Fibroblast of lung (primary cell): ENCODE measurements at regions not wholly inside any gene's neighbourhood (a gene's known extent, or its start where the extent isn't known, plus 50 kb on each side); places are given as distances from the start of the nearest gene placed in this dataset.

Source experiments
- DNase-seq, 2 donors: peaks; one replicate each; pipeline versions ENCODE4 v3.0.0 to v3.0.0-alpha.2; 2010; ENCODE audit warnings: low read depth in 2 of 2
- H2AFZ ChIP-seq: 2 replicates; pipeline ENCODE4 v1.5.1; 2012; ENCODE audit warnings: low read length, control low read depth, inconsistent platforms
- H3K27ac ChIP-seq: 2 replicates; pipeline ENCODE4 v1.5.1; 2011; ENCODE audit warnings: low read length, control low read depth; ENCODE audit not compliant: insufficient read depth
- H3K27me3 ChIP-seq: 2 replicates; pipeline ENCODE4 v1.5.1; 2011; ENCODE audit warnings: mild to moderate bottlenecking, low read length; ENCODE audit not compliant: control insufficient read depth, insufficient read depth
- H3K36me3 ChIP-seq: 2 replicates; pipeline ENCODE4 v1.5.1; 2011; ENCODE audit warnings: low read length; ENCODE audit not compliant: control insufficient read depth, insufficient read depth
- H3K4me1 ChIP-seq: 2 replicates; pipeline ENCODE4 v1.5.1; 2011; ENCODE audit warnings: low read length; ENCODE audit not compliant: control insufficient read depth, insufficient read depth; ENCODE audit errors: extremely low read depth
- H3K4me2 ChIP-seq: 2 replicates; pipeline ENCODE4 v1.5.1; 2011; ENCODE audit warnings: low read length, control low read depth; ENCODE audit not compliant: insufficient read depth; ENCODE audit errors: extremely low read depth
- H3K4me3 ChIP-seq, 4 experiments: fragments of 200-600 bp in 1 of 4; sonication (generic) in 1 of 4; replicated peaks in 1 of 4; 2 replicates each; pipeline ENCODE4 v1.5.1; 2011 to 2016; ENCODE audit warnings: low read length in 4 of 4, low read depth in 3 of 4, mild to moderate bottlenecking in 3 of 4, control low read depth in 2 of 4, inconsistent platforms in 1 of 4, mixed read lengths in 1 of 4; ENCODE audit not compliant: insufficient read depth in 1 of 4; ENCODE audit errors: control extremely low read depth in 1 of 4
- H3K79me2 ChIP-seq: 2 replicates; pipeline ENCODE4 v1.5.1; 2012; ENCODE audit warnings: mild to moderate bottlenecking, low read length, inconsistent platforms; ENCODE audit not compliant: control insufficient read depth, insufficient read depth
- H3K9ac ChIP-seq: 2 replicates; pipeline ENCODE4 v1.5.1; 2011; ENCODE audit warnings: mild to moderate bottlenecking, low read length, control low read depth; ENCODE audit not compliant: insufficient read depth
- H3K9me3 ChIP-seq: 2 replicates; pipeline ENCODE4 v1.5.1; 2012; ENCODE audit warnings: low read depth, low read length; ENCODE audit not compliant: control insufficient read depth, insufficient read depth
- H4K20me1 ChIP-seq: 2 replicates; pipeline ENCODE4 v1.5.1; 2011; ENCODE audit warnings: low read length; ENCODE audit not compliant: control insufficient read depth, insufficient read depth; ENCODE audit errors: extremely low read depth
- CTCF ChIP-seq, 2 donors: IDR thresholded peaks in 1 of 2; conservative IDR thresholded peaks in 1 of 2; 1 replicate in 1 of 2; 2 replicates in 1 of 2; pipeline ENCODE4 v1.5.1; 2011 to 2012; ENCODE audit warnings: low read length in 2 of 2, control low read depth in 1 of 2, inconsistent platforms in 1 of 2, low read depth in 1 of 2, mild to moderate bottlenecking in 1 of 2
- EZH2 ChIP-seq: IDR thresholded peaks from 2 replicates; pipeline ENCODE4 v1.5.1; 2012; ENCODE audit warnings: low read length, control low read depth, mild to moderate bottlenecking; ENCODE audit errors: missing control alignments

DNA sequence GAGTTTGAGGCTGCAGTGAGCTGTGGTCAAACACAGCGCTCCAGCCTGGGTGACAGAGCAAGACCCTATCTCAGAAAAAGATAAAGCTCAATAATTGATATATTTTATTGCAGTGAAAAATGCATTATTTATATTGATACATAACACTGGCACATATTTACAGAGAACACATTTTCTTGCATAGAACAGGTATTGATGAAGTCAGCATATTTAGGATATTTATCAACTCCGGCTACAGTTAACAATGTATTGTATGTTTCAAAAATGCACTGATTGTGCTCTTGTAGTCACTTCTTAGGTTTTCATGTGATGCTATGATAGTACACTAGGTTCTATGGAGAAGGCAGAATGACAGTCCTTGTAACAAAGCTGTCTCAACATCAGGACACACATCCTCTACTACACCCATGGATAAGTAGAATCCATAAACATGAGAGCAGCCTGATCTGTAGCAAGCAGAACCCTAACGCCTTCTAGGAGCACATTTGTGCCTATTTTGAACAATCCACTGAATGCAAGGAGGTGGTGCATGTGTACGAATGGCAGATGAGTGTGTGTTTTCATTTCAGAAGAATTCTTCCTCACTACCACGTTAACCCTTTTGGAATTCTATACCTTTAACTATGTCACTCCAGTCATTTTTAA is 586.1 kb upstream of the CELF2 start:
- Histone ChIP-seq H3K36me3 (no peaks in the 10 kb centered on the region), H3K9me3 (no peaks in the 10 kb centered on the region), H3K4me3 (no peak overlapping the region), H3K9ac (no peak overlapping the region), H3K4me1 (no peaks in the 10 kb centered on the region), H3K27ac (no peak overlapping the region), H2AFZ (no peak overlapping the region), H3K27me3 (no peaks in the 10 kb centered on the region), H3K79me2 (no peaks in the 10 kb centered on the region), H3K4me2 (no peak overlapping the region), H4K20me1 (no peaks in the 10 kb centered on the region)
- no peak for DNase-seq
- TF ChIP-seq EZH2 (no peak), CTCF (conservative IDR thresholded peaks at IDR 0.05 in 1 of 2, IDR thresholded peaks at IDR 0.05 in 1 of 2; ENCODE audit: low read depth in 1 of 2, low read length in 2 of 2) (no peak)

- Histone ChIP-seq H3K79me2 (no peaks in the 10 kb centered on the region), H3K4me3 (no peak overlapping the region), H3K4me2 (no peak overlapping the region), H3K27me3 (no peaks in the 10 kb centered on the region), H3K9ac (no peak overlapping the region), H3K36me3 (no peaks in the 10 kb centered on the region), H4K20me1 (no peaks in the 10 kb centered on the region), H2AFZ (no peak overlapping the region), H3K27ac (no peak overlapping the region), H3K9me3 (no peaks in the 10 kb centered on the region), H3K4me1 (no peaks in the 10 kb centered on the region)
- DNase-seq = peak in 1 of 2 donors; percentile 23
- TF ChIP-seq EZH2 (no peak), CTCF (conservative IDR thresholded peaks at IDR 0.05 in 1 of 2, IDR thresholded peaks at IDR 0.05 in 1 of 2; ENCODE audit: low read depth in 1 of 2, low read length in 2 of 2) (no peak)
These were observed 585.2 kb upstream of the CELF2 start for GRCh38 chr10:10432296-10433035.

DNA sequence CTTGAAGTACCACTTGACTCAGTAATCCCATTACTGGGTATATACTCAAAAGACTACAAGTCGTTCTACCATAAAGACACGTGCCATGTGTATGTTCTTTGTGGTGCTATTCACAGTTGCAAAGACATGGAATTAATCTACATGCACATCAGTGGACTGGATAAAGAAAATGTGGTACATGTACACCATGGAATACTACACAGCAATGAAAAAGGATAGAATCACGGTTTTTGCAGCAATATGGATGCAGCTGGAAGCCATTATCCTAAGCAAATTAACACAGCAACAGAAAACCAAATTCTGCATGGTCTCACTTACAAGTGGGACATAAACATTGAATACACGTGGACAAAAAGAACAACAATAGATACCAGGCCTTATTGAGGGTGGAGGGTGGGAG is 583.4 kb upstream of the CELF2 start:
- no peaks in the 10 kb centered on the region for H3K79me2 ChIP-seq
- no peaks in the 10 kb centered on the region for H3K4me1 ChIP-seq
- no peak for TF ChIP-seq EZH2
- TF ChIP-seq CTCF (conservative IDR thresholded peaks at IDR 0.05 in 1 of 2, IDR thresholded peaks at IDR 0.05 in 1 of 2; ENCODE audit: low read depth in 1 of 2, low read length in 2 of 2) = no peak

More for the DNA sequence above, 583.4 kb upstream of the CELF2 start:
- Histone ChIP-seq H3K4me3 (no peak overlapping the region), H3K27me3 (no peaks in the 10 kb centered on the region), H3K4me2 (no peak overlapping the region), H3K9me3 (no peaks in the 10 kb centered on the region), H3K36me3 (no peaks in the 10 kb centered on the region), H4K20me1 (no peaks in the 10 kb centered on the region), H3K9ac (no peak overlapping the region), H3K27ac (no peak overlapping the region), H2AFZ (no peak overlapping the region)
- no peak for DNase-seq
